ENCODE measurements at regions not wholly inside any gene's neighbourhood (a gene's known extent, or its start where the extent isn't known, plus 50 kb on each side); places are given as distances from the start of the nearest gene placed in this dataset.

DNA sequence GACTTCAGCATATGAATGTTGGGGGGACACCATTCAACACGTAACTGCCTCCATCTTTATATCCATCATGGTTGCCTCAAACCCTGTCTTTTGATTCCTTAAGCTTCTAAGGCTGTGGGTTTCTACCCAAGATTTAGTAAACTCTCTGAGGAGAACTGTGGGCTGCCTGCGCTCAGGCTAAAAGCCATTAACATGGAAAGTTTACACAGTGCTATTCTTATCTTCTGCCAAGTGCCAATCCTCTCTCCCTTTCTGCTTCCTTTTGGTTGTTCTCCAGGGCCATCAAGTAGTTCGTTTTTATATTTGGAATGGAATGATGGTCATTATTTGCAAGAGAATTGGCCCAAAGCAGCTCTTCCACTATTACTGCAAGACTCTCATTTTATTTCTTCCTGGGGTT lies 97.3 kb upstream of the KLF14 start:
- H3K4me3 ChIP-seq (ENCODE audit: low read length) = no peak overlapping the region
- TF ChIP-seq, protein P1, sequence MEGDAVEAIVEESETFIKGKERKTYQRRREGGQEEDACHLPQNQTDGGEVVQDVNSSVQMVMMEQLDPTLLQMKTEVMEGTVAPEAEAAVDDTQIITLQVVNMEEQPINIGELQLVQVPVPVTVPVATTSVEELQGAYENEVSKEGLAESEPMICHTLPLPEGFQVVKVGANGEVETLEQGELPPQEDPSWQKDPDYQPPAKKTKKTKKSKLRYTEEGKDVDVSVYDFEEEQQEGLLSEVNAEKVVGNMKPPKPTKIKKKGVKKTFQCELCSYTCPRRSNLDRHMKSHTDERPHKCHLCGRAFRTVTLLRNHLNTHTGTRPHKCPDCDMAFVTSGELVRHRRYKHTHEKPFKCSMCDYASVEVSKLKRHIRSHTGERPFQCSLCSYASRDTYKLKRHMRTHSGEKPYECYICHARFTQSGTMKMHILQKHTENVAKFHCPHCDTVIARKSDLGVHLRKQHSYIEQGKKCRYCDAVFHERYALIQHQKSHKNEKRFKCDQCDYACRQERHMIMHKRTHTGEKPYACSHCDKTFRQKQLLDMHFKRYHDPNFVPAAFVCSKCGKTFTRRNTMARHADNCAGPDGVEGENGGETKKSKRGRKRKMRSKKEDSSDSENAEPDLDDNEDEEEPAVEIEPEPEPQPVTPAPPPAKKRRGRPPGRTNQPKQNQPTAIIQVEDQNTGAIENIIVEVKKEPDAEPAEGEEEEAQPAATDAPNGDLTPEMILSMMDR (conservative IDR thresholded peaks at IDR 0.05; ENCODE audit: low read depth, low read length) = no peak
- no peak for DNase-seq (ENCODE audit: low read depth)

DNA sequence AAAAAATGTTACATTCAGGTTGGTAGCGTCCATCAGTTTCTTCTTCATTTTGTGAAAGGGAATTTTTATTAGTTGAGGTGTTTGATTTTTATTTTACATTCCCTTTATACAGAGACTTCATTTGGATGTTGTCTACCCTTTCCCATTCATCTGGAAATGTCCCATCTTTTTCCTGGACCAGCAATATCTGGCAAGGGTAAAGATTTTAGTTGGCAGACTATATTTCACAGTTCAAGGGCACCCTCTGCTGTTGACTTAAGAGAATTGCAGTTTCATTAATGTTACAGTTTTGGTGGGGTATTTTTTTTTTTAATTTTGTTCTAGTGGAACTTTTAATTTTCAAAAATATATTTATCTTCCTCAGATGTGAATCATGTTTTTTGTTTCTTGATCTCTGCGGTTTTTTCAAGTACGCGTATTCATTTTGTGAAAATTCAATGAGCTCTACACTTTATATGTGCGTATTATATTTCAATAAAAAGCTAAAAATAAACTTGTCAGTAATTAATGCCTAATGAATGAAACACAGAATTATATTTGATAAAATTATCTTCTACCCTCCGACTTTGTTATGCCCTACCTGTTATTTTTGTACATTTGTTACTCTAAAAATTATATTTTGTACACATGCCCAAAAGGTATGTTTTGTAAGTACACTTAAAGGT lies 97.9 kb upstream of the KLF14 start:
- no peak overlapping the region for H3K4me3 ChIP-seq (ENCODE audit: low read length)
- TF ChIP-seq, protein P1 (conservative IDR thresholded peaks at IDR 0.05; ENCODE audit: low read depth, low read length) = peak; percentile 60
- no peak for DNase-seq (ENCODE audit: low read depth)

DNA sequence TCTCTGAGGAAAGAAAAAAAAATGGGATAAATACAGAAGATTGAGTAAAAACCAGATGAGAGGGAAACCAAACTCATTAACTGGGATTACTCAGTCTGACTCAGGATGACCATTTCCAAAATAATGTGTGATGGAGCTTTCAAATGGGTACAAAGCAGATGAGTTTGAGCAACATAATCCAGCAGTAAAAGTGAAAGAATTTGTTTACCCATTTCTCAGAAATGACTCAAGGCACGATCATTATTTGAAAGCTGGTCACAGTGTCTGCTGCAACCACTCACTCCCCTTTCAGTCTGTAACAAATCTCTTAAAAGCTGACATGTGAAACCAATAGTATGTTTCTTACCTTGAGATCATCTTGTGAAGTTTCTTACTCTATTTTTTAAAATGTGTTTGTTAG lies 104.7 kb upstream of the KLF14 start:
- H3K4me3 ChIP-seq (ENCODE audit: low read length) = no peak overlapping the region
- TF ChIP-seq, protein P1 (conservative IDR thresholded peaks at IDR 0.05; ENCODE audit: low read depth, low read length) = no peak
- DNase-seq (ENCODE audit: low read depth) = no peak

DNA sequence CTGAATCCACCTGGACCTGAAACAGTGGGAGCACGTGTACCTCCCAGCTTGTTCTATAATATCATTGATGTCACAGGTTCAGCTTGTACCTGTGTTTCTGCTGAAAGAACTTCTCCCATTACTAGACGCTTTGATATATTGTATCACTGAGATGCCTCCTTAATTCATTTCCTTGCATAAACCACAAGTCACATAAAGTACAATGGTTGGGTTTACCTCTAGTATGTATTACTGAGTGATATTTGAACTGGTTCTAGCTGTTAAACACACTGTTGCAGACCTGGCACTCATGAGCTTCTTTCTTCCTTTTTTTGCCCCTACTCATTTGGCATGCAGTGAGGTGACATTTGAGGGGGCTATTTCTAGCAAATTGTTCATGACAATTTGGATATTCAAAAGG lies 106.6 kb upstream of the KLF14 start:
- H3K4me3 ChIP-seq (ENCODE audit: low read length) = no peak overlapping the region
- TF ChIP-seq, protein P1 (conservative IDR thresholded peaks at IDR 0.05; ENCODE audit: low read depth, low read length) = no peak
- no peak for DNase-seq (ENCODE audit: low read depth)

DNA sequence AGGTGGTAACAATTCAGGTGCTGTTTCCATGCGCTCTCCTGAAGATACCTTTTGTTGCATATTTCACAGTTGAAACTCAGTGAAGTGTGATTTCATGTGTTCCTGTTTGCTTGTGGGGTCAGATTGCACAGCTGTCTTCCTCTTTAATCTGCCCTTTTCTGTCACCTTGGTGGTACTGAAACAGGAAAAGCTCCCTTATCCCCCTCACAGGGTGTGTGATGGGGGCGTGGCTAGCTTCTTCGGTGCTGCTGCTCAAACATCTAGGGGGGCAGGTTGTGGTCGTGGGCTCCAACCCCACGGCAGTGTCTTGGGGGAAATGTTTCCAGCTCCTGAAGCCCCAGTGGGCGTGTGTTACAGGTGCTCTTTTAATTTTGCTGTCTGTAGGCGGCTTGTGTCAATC lies 107.4 kb upstream of the KLF14 start:
- TF ChIP-seq, protein P1 (conservative IDR thresholded peaks at IDR 0.05; ENCODE audit: low read depth, low read length) = no peak
- no peak overlapping the region for H3K4me3 ChIP-seq (ENCODE audit: low read length)
- DNase-seq (ENCODE audit: low read depth) = no peak

DNA sequence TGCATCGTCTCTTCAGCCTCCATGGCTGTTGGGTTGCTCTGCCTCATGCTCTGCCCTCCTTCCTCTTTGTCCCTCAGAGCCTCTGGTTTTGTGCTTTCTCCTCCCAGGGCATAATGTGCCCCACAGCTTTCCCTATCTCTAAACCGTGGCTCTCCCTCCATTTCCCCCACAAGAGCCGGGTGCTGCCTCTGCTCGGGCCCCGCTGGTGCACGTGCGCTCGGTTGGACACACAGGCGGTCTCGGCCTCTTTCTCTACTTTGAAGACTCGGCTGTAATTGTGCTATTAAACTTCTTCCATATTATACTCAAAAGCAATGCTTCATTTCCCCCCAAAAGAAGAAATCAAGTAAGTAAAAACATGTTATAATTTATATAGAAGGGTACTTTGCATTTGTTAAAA lies 109.7 kb upstream of the KLF14 start:
- no peak for DNase-seq (ENCODE audit: low read depth)
- no peak overlapping the region for H3K4me3 ChIP-seq (ENCODE audit: low read length)
- TF ChIP-seq, protein P1 (conservative IDR thresholded peaks at IDR 0.05; ENCODE audit: low read depth, low read length) = no peak

DNA sequence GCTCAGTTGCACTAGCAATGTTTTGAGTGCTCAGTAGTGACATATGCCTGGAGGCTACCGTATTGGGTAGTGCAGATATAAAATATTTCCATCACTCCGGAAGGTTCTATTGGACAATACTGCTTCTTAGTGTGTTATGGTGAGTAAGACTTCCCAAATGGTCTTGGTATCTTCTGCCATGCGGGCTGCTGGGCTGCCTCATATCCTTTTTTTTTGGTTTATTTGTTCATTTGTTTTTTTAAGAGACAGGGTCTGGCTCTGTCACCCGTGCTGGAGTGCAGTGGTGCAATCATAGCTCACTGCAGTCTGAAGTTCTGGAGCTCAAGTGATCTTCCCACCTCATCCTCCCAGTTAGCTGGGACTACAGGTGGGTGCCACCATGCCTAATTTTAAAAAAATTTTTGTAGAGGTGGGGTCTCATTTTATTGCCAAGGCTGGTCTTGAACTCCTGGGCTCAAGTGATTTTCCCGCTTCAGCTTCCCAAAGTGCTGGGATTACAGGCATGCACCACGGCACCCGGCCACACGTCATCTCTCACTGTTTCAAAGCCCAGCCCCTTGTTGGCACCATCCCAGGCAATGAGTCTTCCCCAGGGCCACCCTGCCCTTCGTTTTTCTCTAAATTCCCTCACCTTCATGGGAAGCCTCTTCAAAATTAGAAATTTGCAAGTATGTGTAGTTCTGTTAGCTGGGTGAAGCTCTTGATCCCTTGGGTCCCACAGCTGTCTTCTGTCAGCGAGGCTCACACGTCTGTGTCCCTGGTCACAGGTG lies 111.0 kb upstream of the KLF14 start:
- DNase-seq (ENCODE audit: low read depth) = no peak
- TF ChIP-seq, protein P1 (conservative IDR thresholded peaks at IDR 0.05; ENCODE audit: low read depth, low read length) = no peak
- H3K4me3 ChIP-seq (ENCODE audit: low read length) = no peak overlapping the region
